SH-SY5Y (cell line): ENCODE measurements at regions not wholly inside any gene's neighbourhood (a gene's known extent, or its start where the extent isn't known, plus 50 kb on each side); places are given as distances from the start of the nearest gene placed in this dataset.

Source experiments
- GATA2 ChIP-seq: IDR thresholded peaks from 2 replicates; pipeline ENCODE4 v1.6.1; 2011; ENCODE audit warnings: mild to moderate bottlenecking, low read depth, low read length
- GATA3 ChIP-seq: IDR thresholded peaks from 2 replicates; pipeline ENCODE4 v1.6.1; 2011; ENCODE audit warnings: low read depth, mild to moderate bottlenecking, low read length, moderate library complexity

GRCh38 chr14:106738075-106738474 lies 1211.7 kb downstream of the TMEM121 start:
- TF ChIP-seq GATA3 (no peak), GATA2 (no peak)

- TF ChIP-seq GATA3 (no peak), GATA2 (no peak)
Observed at GRCh38 chr14:106766145-106766544, 1239.8 kb downstream of the TMEM121 start.

- no peak for TF ChIP-seq GATA3
- no peak for TF ChIP-seq GATA2
Observed at GRCh38 chr14:106776395-106776983, 1250.1 kb downstream of the TMEM121 start.

- no peak for TF ChIP-seq GATA3
- no peak for TF ChIP-seq GATA2
Observed at GRCh38 chr14:106778986-106779385, 1252.6 kb downstream of the TMEM121 start.

GRCh38 chr14:106786697-106787096 lies 1260.3 kb downstream of the TMEM121 start:
- no peak for TF ChIP-seq GATA3
- TF ChIP-seq GATA2, result no peak

GRCh38 chr14:106787626-106788025 lies 1261.2 kb downstream of the TMEM121 start:
- no peak for TF ChIP-seq GATA2
- no peak for TF ChIP-seq GATA3

GRCh38 chr14:106788534-106788933 lies 1262.2 kb downstream of the TMEM121 start:
- TF ChIP-seq GATA3 (no peak), GATA2 (no peak)

GRCh38 chr14:106789318-106789717 lies 1262.9 kb downstream of the TMEM121 start:
- TF ChIP-seq GATA2, result no peak
- TF ChIP-seq GATA3, result no peak

- TF ChIP-seq GATA2, result no peak
Observed at GRCh38 chr14:106790189-106791036, 1264.0 kb downstream of the TMEM121 start.

- TF ChIP-seq GATA2 (no peak), GATA3 (no peak)
Observed at GRCh38 chr14:106792543-106792942, 1266.2 kb downstream of the TMEM121 start.

- TF ChIP-seq GATA3 (no peak), GATA2 (no peak)
Observed at GRCh38 chr14:106802413-106803364, 1276.3 kb downstream of the TMEM121 start.

- no peak for TF ChIP-seq GATA3
- TF ChIP-seq GATA2, result no peak
Observed at GRCh38 chr14:106803379-106803778, 1277.0 kb downstream of the TMEM121 start.

GRCh38 chr14:106807493-106807892 lies 1281.1 kb downstream of the TMEM121 start:
- TF ChIP-seq GATA2 (no peak), GATA3 (no peak)

- no peak for TF ChIP-seq GATA2
- TF ChIP-seq GATA3, result no peak
Observed at GRCh38 chr14:106808458-106808857, 1282.1 kb downstream of the TMEM121 start.

GRCh38 chr14:106808907-106809306 lies 1282.5 kb downstream of the TMEM121 start:
- TF ChIP-seq GATA3 (no peak), GATA2 (no peak)
